Lower leg skin (tissue), 4 donors: ENCODE measurements at regions not wholly inside any gene's neighbourhood (a gene's known extent, or its start where the extent isn't known, plus 50 kb on each side); places are given as distances from the start of the nearest gene placed in this dataset.

ENCODE experiments used
- DNase-seq, 2 donors: peaks; one replicate each; pipeline ENCODE4 v3.0.0-alpha.2; 2019; ENCODE audit warnings: low spot score in 2 of 2
- H3K4me3 ChIP-seq: fragments of 200-600 bp; sonication (generic); 2 replicates; pipeline ENCODE4 v1.5.1; 2017; ENCODE audit warnings: mild to moderate bottlenecking, low read depth; ENCODE audit not compliant: poor library complexity, severe bottlenecking
- POLR2A ChIP-seq, 2 donors: fragments of 450-650 bp; IDR thresholded peaks; one replicate each; pipeline ENCODE4 v1.6.1; 2016 to 2017; ENCODE audit warnings: antibody characterized with exemption in 2 of 2, mild to moderate bottlenecking in 1 of 2, moderate library complexity in 1 of 2
- WGBS, 2 donors: methylation state at CpG; one replicate each; pipeline ENCODE4 v1.1.5; 2018; 5-methylcytosine and 5-hydroxymethylcytosine counted together
- intact Hi-C: fragments of 100-400 bp; cut with DNase I; formaldehyde crosslinking; loops from one replicate; pipeline ENCODE4 v1.15.0; 2023; ENCODE audit warnings: low total_unique reads
- TF ChIP-seq, protein P1 (sequence below), 3 donors: fragments of 450-650 bp; IDR thresholded peaks; one replicate each; pipeline ENCODE4 v1.5.1; 2016; ENCODE audit warnings: antibody characterized with exemption in 3 of 3, mild to moderate bottlenecking in 3 of 3, moderate library complexity in 2 of 3

DNA sequence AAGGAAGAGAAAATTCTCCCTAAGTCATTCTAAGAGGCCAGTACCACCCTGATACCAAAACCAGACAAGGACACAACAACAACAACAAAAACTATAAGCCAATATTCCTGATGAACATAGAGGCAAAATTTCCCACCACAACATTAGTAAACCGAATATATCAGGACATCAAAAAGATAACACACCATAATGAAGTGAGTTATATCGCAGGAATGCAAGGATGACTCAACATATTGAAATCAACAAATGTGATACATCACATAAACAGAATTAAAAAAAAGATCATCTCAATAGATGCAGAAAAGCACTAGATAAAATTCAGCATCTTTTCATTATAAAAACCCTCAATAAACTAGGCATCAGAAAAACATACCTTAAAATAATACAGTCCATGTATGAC lies 1844.4 kb upstream of the PCDH10 start:
- TF ChIP-seq, protein P1, sequence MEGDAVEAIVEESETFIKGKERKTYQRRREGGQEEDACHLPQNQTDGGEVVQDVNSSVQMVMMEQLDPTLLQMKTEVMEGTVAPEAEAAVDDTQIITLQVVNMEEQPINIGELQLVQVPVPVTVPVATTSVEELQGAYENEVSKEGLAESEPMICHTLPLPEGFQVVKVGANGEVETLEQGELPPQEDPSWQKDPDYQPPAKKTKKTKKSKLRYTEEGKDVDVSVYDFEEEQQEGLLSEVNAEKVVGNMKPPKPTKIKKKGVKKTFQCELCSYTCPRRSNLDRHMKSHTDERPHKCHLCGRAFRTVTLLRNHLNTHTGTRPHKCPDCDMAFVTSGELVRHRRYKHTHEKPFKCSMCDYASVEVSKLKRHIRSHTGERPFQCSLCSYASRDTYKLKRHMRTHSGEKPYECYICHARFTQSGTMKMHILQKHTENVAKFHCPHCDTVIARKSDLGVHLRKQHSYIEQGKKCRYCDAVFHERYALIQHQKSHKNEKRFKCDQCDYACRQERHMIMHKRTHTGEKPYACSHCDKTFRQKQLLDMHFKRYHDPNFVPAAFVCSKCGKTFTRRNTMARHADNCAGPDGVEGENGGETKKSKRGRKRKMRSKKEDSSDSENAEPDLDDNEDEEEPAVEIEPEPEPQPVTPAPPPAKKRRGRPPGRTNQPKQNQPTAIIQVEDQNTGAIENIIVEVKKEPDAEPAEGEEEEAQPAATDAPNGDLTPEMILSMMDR (IDR thresholded peaks at IDR 0.05): no peak
- DNase-seq: no peak
- intact Hi-C loops: no loop called here
- no peak overlapping the region for H3K4me3 ChIP-seq
- WGBS, 2 donors: 83 to 85% methylated on average over 2 of the region's 2 CpGs

DNA sequence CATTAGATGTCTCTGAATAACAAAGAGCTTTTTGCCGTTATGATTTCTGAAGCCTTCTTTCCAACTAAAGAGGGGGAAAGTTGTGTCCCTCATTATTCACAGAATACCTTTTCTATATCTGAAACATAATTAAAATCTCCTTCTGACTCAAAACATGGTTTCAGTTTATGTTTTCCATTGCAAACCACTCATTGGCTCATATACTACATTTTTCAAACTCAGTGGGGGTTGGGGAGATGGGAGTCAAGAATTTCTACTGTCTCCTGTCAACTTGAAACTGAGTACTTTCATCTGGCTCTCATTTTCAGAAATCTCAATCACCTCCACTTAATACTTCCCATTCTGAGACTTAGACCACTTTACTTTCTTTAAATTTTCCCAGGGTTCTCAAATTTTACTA lies 1839.5 kb upstream of the PCDH10 start:
- intact Hi-C loops: no loop called here
- no peak for DNase-seq
- no peak overlapping the region for H3K4me3 ChIP-seq
- 85 to 91% methylated on average over 1 of the region's 1 CpG for WGBS, 2 donors
- TF ChIP-seq, protein P1 (IDR thresholded peaks at IDR 0.05): no peak
- no peak for TF ChIP-seq POLR2A (IDR thresholded peaks at IDR 0.05)

DNA sequence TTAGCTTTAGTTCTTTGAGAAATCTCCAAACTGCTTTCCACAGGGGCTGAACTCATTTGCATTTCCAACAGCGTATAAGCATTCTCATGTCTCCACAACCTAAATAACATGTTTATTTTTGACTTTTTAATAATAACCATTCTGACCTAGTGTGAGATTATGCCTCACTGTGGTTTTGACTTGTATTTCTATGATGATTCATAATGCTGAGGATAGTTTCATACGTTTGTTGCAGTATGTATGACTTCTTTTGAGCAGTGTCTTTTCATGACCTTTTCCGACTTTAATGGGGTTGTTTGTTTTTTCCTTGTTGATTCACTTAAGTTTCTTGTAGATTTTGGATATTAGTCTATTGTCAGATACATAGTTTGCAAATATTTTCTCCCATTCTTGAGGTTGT lies 1833.0 kb upstream of the PCDH10 start:
- H3K4me3 ChIP-seq: no peak overlapping the region
- 77 to 80% methylated on average over 3 of the region's 3 CpGs for WGBS, 2 donors
- DNase-seq: no peak
- TF ChIP-seq, protein P1 (IDR thresholded peaks at IDR 0.05): no peak
- no peak for TF ChIP-seq POLR2A (IDR thresholded peaks at IDR 0.05)
- intact Hi-C loops: no loop called here

DNA sequence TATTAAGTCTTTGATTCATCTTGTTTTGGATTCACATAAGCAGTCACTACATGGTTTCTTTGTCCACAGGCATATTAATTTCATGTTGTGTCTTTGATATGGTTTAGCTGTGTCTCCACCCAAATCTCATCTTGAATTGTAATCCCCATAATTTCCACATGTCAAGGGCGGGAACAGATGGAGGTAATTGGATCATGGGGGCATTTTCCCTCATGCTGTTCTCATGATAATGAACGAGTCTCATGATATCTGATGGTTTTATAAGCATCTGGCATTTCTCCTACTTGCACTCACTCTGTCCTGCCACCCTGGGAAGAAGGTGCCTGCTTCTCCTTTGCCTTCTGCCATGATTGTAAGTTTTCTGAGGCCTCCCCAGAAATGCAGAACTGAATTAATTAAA lies 1811.2 kb upstream of the PCDH10 start:
- 46% methylated on average over 2 of the region's 2 CpGs for WGBS, 2 donors
- no peak for DNase-seq
- no peak for TF ChIP-seq POLR2A (IDR thresholded peaks at IDR 0.05)
- TF ChIP-seq, protein P1 (IDR thresholded peaks at IDR 0.05): no peak
- no peak overlapping the region for H3K4me3 ChIP-seq
- intact Hi-C loops: no loop called here

GRCh38 chr4:131339137-131339536 lies 1810.0 kb upstream of the PCDH10 start:
- 75 to 78% methylated on average over 2 of the region's 2 CpGs for WGBS, 2 donors
- intact Hi-C loops: no loop called here
- no peak for DNase-seq
- no peak overlapping the region for H3K4me3 ChIP-seq
- TF ChIP-seq, protein P1 (IDR thresholded peaks at IDR 0.05): no peak
- no peak for TF ChIP-seq POLR2A (IDR thresholded peaks at IDR 0.05)

- no peak for DNase-seq
- H3K4me3 ChIP-seq: no peak overlapping the region
- intact Hi-C loops: no loop called here
- 75 to 82% methylated on average over 2 of the region's 2 CpGs for WGBS, 2 donors
- TF ChIP-seq POLR2A (IDR thresholded peaks at IDR 0.05): no peak
- TF ChIP-seq, protein P1 (IDR thresholded peaks at IDR 0.05): no peak
Measured at GRCh38 chr4:131344761-131345160, 1804.3 kb upstream of the PCDH10 start.
